ENCODE measurements at regions not wholly inside any gene's neighbourhood (a gene's known extent, or its start where the extent isn't known, plus 50 kb on each side); places are given as distances from the start of the nearest gene placed in this dataset.

DNA sequence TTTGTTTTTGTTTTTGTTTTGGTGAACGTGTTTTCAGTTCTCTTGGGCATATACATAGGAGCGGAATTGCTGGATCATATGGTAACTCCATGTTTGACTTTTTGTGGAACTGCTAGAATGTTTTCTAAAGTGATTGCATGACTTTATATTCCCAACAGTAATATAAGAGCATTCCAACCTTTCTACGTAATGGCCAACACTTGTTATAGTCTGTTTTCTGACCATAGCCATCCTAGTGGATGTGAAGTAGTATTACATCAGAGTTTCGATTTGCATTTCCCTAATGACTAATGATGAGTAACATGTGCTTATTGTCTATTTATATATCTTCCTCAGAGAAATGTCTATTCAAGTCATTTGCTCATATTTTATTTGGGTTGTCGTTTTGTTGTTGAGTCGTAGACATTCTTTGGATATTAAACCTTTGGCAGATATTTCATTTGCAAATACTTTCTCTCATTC is 268.7 kb downstream of the AEBP2 start:
- H3K36me3 ChIP-seq (ENCODE audit: control insufficient read depth, insufficient read depth, low read length): no peaks in the 10 kb centered on the region
- no peak overlapping the region for H3K27ac ChIP-seq (ENCODE audit: low read length)
- H3K27me3 ChIP-seq (ENCODE audit: control insufficient read depth, insufficient read depth, low read length): no peaks in the 10 kb centered on the region
- ChIA-PET POLR2A (no interaction called here), CTCF (no interaction called here)
- H3K4me1 ChIP-seq (ENCODE audit: control insufficient read depth, insufficient read depth, low read length): no peaks in the 10 kb centered on the region
- intact Hi-C loops (cut with micrococcal nuclease; ENCODE audit: unreplicated experiment) (no loop called here), in situ Hi-C loops (cut with HindIII; ENCODE audit: low pct_unique_long_range_greater_than_20kb, low sequenced_read_pairs) (no loop called here)
- no peak for ATAC-seq
- H3K4me3 ChIP-seq (ENCODE audit: low read depth in 2 of 2, low read length in 2 of 2): no peak overlapping the region
- DNase-seq (ENCODE audit: low read depth, low spot score): no peak
- no peak for TF ChIP-seq POLR2AphosphoS5 (IDR thresholded peaks at IDR 0.05; ENCODE audit: low read depth, low read length)
- TF ChIP-seq SIN3A (IDR thresholded peaks at IDR 0.05; ENCODE audit: borderline replicate concordance, insufficient read depth, low read depth, low read length): no peak
- TF ChIP-seq, protein P1, sequence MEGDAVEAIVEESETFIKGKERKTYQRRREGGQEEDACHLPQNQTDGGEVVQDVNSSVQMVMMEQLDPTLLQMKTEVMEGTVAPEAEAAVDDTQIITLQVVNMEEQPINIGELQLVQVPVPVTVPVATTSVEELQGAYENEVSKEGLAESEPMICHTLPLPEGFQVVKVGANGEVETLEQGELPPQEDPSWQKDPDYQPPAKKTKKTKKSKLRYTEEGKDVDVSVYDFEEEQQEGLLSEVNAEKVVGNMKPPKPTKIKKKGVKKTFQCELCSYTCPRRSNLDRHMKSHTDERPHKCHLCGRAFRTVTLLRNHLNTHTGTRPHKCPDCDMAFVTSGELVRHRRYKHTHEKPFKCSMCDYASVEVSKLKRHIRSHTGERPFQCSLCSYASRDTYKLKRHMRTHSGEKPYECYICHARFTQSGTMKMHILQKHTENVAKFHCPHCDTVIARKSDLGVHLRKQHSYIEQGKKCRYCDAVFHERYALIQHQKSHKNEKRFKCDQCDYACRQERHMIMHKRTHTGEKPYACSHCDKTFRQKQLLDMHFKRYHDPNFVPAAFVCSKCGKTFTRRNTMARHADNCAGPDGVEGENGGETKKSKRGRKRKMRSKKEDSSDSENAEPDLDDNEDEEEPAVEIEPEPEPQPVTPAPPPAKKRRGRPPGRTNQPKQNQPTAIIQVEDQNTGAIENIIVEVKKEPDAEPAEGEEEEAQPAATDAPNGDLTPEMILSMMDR (IDR thresholded peaks at IDR 0.05): no peak
- no peak for TF ChIP-seq TCF7L2 (IDR thresholded peaks at IDR 0.05; ENCODE audit: low read depth, low read length)
- TF ChIP-seq, protein P2, sequence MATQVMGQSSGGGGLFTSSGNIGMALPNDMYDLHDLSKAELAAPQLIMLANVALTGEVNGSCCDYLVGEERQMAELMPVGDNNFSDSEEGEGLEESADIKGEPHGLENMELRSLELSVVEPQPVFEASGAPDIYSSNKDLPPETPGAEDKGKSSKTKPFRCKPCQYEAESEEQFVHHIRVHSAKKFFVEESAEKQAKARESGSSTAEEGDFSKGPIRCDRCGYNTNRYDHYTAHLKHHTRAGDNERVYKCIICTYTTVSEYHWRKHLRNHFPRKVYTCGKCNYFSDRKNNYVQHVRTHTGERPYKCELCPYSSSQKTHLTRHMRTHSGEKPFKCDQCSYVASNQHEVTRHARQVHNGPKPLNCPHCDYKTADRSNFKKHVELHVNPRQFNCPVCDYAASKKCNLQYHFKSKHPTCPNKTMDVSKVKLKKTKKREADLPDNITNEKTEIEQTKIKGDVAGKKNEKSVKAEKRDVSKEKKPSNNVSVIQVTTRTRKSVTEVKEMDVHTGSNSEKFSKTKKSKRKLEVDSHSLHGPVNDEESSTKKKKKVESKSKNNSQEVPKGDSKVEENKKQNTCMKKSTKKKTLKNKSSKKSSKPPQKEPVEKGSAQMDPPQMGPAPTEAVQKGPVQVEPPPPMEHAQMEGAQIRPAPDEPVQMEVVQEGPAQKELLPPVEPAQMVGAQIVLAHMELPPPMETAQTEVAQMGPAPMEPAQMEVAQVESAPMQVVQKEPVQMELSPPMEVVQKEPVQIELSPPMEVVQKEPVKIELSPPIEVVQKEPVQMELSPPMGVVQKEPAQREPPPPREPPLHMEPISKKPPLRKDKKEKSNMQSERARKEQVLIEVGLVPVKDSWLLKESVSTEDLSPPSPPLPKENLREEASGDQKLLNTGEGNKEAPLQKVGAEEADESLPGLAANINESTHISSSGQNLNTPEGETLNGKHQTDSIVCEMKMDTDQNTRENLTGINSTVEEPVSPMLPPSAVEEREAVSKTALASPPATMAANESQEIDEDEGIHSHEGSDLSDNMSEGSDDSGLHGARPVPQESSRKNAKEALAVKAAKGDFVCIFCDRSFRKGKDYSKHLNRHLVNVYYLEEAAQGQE (IDR thresholded peaks at IDR 0.05; ENCODE audit: insufficient read depth in 1 of 2, low read depth in 2 of 2, low read length in 1 of 2): no peak
- no TSS peak for BruUV-seq (replicated peaks)
- no peaks in the 10 kb centered on the region for H3K9me3 ChIP-seq (ENCODE audit: control insufficient read depth, insufficient read depth, low read depth, low read length)

DNA sequence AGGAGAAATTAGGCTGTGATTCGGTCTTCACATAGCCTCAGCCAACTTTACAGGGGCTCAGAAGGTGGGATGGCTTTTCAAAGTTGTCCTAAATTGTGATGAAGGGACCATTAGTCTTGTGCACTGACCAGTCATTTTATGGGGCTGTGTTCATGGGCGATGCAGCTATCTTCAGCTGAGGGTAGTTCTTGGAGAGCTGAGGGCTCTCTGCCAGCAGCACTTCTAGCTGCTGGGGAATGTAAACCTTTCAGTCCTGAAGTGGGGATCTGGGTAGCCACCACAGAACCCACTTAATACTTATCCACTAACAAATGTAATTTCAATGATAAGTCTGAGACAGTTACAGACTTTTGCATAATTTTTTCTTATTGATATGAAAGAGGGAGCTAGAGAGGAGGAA is 270.6 kb downstream of the AEBP2 start:
- Histone ChIP-seq H3K27me3 (ENCODE audit: control insufficient read depth, insufficient read depth, low read length) (no peaks in the 10 kb centered on the region), H3K27ac (ENCODE audit: low read length) (no peak overlapping the region), H3K4me1 (ENCODE audit: control insufficient read depth, insufficient read depth, low read length) (no peaks in the 10 kb centered on the region), H3K36me3 (ENCODE audit: control insufficient read depth, insufficient read depth, low read length) (no peaks in the 10 kb centered on the region), H3K4me3 (ENCODE audit: low read depth in 2 of 2, low read length in 2 of 2) (no peak overlapping the region), H3K9me3 (ENCODE audit: control insufficient read depth, insufficient read depth, low read depth, low read length) (no peaks in the 10 kb centered on the region)
- ATAC-seq (no peak), DNase-seq (ENCODE audit: low read depth, low spot score) (no peak)
- BruUV-seq (replicated peaks): no TSS peak
- CTCF ChIA-PET: no interaction called here
- TF ChIP-seq TCF7L2 (IDR thresholded peaks at IDR 0.05; ENCODE audit: low read depth, low read length) (no peak), SIN3A (IDR thresholded peaks at IDR 0.05; ENCODE audit: borderline replicate concordance, insufficient read depth, low read depth, low read length) (no peak), POLR2AphosphoS5 (IDR thresholded peaks at IDR 0.05; ENCODE audit: low read depth, low read length) (no peak)
- TF ChIP-seq, protein P2 (IDR thresholded peaks at IDR 0.05; ENCODE audit: insufficient read depth in 1 of 2, low read depth in 2 of 2, low read length in 1 of 2): no peak
- TF ChIP-seq, protein P1 (IDR thresholded peaks at IDR 0.05): no peak
- intact Hi-C loops (cut with micrococcal nuclease; ENCODE audit: unreplicated experiment): no loop called here
- in situ Hi-C loops (cut with HindIII; ENCODE audit: low pct_unique_long_range_greater_than_20kb, low sequenced_read_pairs): no loop called here
- POLR2A ChIA-PET: no interaction called here
